H1 (cell line): ENCODE measurements at regions not wholly inside any gene's neighbourhood (a gene's known extent, or its start where the extent isn't known, plus 50 kb on each side); places are given as distances from the start of the nearest gene placed in this dataset.

Experiments
- CTCF ChIA-PET: fragments of 300-600 bp; sonication (Branson Sonifier 250); formaldehyde crosslinking; loops from one replicate; lab custom pipeline; 2021; ENCODE audit not compliant: partially characterized antibody; lab: Charles Lee
- POLR2A ChIA-PET: fragments of 300-600 bp; sonication (Branson Sonifier 250); formaldehyde crosslinking; loops from one replicate; lab custom pipeline; 2021; ENCODE audit warnings: inconsistent platforms; ENCODE audit not compliant: partially characterized antibody; lab: Charles Lee
- DNase-seq, 2 experiments: peaks; one replicate each; pipeline versions ENCODE4 v3.0.0 to v3.0.0-alpha.2; 2010 to 2022; ENCODE audit warnings: low spot score in 2 of 2, low read depth in 1 of 2, mixed read lengths in 1 of 2
- FAIRE-seq: peaks from 2 replicates; lab custom pipeline; 2011; peaks lifted over from hg19 to GRCh38; lab: Jason Lieb, UNC
- H2AFZ ChIP-seq: 2 replicates; pipeline ENCODE4 v1.8.1; 2012; ENCODE audit warnings: low read length, inconsistent platforms
- H2AK5ac ChIP-seq: 2 replicates; pipeline ENCODE4 v1.6.1; 2013; ENCODE audit warnings: low read depth, low read length
- H2BK120ac ChIP-seq: replicated peaks from 2 replicates; pipeline ENCODE3; 2013; ENCODE audit warnings: low read depth, low read length, inconsistent platforms
- H2BK12ac ChIP-seq: 2 replicates; pipeline ENCODE4 v1.6.1; 2013; ENCODE audit warnings: low read depth, low read length
- H2BK15ac ChIP-seq: 2 replicates; pipeline ENCODE4 v1.6.1; 2013; ENCODE audit warnings: low read length
- H2BK20ac ChIP-seq: 2 replicates; pipeline ENCODE4 v1.6.1; 2013; ENCODE audit warnings: low read length
- H2BK5ac ChIP-seq: 2 replicates; pipeline ENCODE4 v1.6.1; 2013; ENCODE audit warnings: low read depth, low read length
- H3K14ac ChIP-seq: 2 replicates; pipeline ENCODE4 v1.6.1; 2013; ENCODE audit warnings: inconsistent platforms; ENCODE audit not compliant: insufficient read length
- H3K18ac ChIP-seq: 2 replicates; pipeline ENCODE4 v1.6.1; 2013; ENCODE audit warnings: low read length; ENCODE audit errors: extremely low read depth
- H3K23ac ChIP-seq: 2 replicates; pipeline ENCODE4 v1.6.1; 2013; ENCODE audit warnings: inconsistent platforms; ENCODE audit not compliant: insufficient read length
- H3K23me2 ChIP-seq: 2 replicates; pipeline ENCODE4 v1.6.1; 2013; ENCODE audit warnings: low read depth, low read length
- H3K27ac ChIP-seq: 2 replicates; pipeline ENCODE4 v1.6.1; 2011; ENCODE audit warnings: low read depth, low read length, inconsistent platforms
- H3K27me3 ChIP-seq, 4 experiments: replicated peaks in 1 of 4; 1 replicate in 1 of 4; 2 replicates in 3 of 4; pipeline versions ENCODE4 v1.6.1 to v1.8.1; 2011 to 2013; ENCODE audit warnings: low read length in 3 of 4, mild to moderate bottlenecking in 3 of 4, inconsistent platforms in 2 of 4, mixed read lengths in 2 of 4, moderate library complexity in 1 of 4; ENCODE audit not compliant: control insufficient read depth in 3 of 4, insufficient read depth in 3 of 4; ENCODE audit errors: extremely low read depth in 1 of 4
- H3K36me3 ChIP-seq, 4 experiments: 2 replicates each; pipeline versions ENCODE4 v1.6.1 to v1.8.1; 2011 to 2013; ENCODE audit warnings: mild to moderate bottlenecking in 4 of 4, low read length in 3 of 4, moderate library complexity in 2 of 4, control low read depth in 1 of 4, inconsistent platforms in 1 of 4; ENCODE audit not compliant: insufficient read depth in 4 of 4, control insufficient read depth in 2 of 4
- H3K4ac ChIP-seq: replicated peaks from 2 replicates; pipeline ENCODE3; 2013; ENCODE audit warnings: low read length, low read depth, mixed read lengths, inconsistent platforms; ENCODE audit not compliant: insufficient read length
- H3K4me1 ChIP-seq, 4 experiments: replicated peaks in 1 of 4; 1 replicate in 1 of 4; 2 replicates in 3 of 4; pipeline versions ENCODE4 v1.6.1 to v1.8.1; 2011 to 2013; ENCODE audit warnings: low read length in 3 of 4, inconsistent platforms in 2 of 4, mixed read lengths in 1 of 4; ENCODE audit not compliant: insufficient read depth in 4 of 4, control insufficient read depth in 3 of 4
- H3K4me2 ChIP-seq, 2 experiments: 2 replicates each; pipeline versions ENCODE4 v1.6.1 to v1.8.1; 2011 to 2013; ENCODE audit warnings: low read depth in 2 of 2, low read length in 2 of 2, control low read depth in 1 of 2, inconsistent platforms in 1 of 2, mild to moderate bottlenecking in 1 of 2; ENCODE audit not compliant: insufficient read depth in 1 of 2
- H3K4me3 ChIP-seq, 4 experiments: fragments of 200-600, 300-600 bp in 1 of 4; sonication (generic), shearing (Covaris generic), sonication (Bioruptor Twin) in 1 of 4; 2 replicates each; pipeline versions ENCODE4 v1.5.1 to v1.8.1; 2011 to 2016; ENCODE audit warnings: low read length in 4 of 4, low read depth in 3 of 4, control low read depth in 2 of 4, inconsistent platforms in 2 of 4, mild to moderate bottlenecking in 2 of 4, mixed read lengths in 1 of 4, moderate library complexity in 1 of 4; ENCODE audit not compliant: insufficient read depth in 2 of 4; ENCODE audit errors: extremely low read depth in 1 of 4
- H3K56ac ChIP-seq: replicated peaks from 2 replicates; pipeline ENCODE3; 2013; ENCODE audit warnings: low read depth, mild to moderate bottlenecking, mixed read lengths, low read length, inconsistent platforms; ENCODE audit not compliant: insufficient read length
- H3K79me1 ChIP-seq: 2 replicates; pipeline ENCODE4 v1.6.1; 2013; ENCODE audit warnings: low read depth, low read length, control low read depth
- H3K79me2 ChIP-seq, 2 experiments: 2 replicates each; pipeline versions ENCODE4 v1.6.1 to v1.8.1; 2012 to 2013; ENCODE audit warnings: low read length in 2 of 2, mild to moderate bottlenecking in 2 of 2, inconsistent platforms in 1 of 2; ENCODE audit not compliant: insufficient read depth in 2 of 2, control insufficient read depth in 1 of 2
- H3K9ac ChIP-seq, 4 experiments: replicated peaks in 1 of 4; 1 replicate in 1 of 4; 2 replicates in 3 of 4; pipeline versions ENCODE4 v1.6.1 to v1.8.1; 2011 to 2013; ENCODE audit warnings: low read depth in 3 of 4, low read length in 3 of 4, control low read depth in 2 of 4, mild to moderate bottlenecking in 2 of 4, moderate library complexity in 2 of 4, inconsistent platforms in 1 of 4; ENCODE audit errors: extremely low read depth in 1 of 4
- H3K9me3 ChIP-seq, 2 experiments: 2 replicates each; pipeline versions ENCODE4 v1.6.1 to v1.8.1; 2012 to 2013; ENCODE audit warnings: mild to moderate bottlenecking in 2 of 2, moderate library complexity in 2 of 2, control low read depth in 1 of 2, inconsistent platforms in 1 of 2, low read depth in 1 of 2, low read length in 1 of 2, mixed read lengths in 1 of 2; ENCODE audit not compliant: insufficient read depth in 2 of 2
- H4K20me1 ChIP-seq, 2 experiments: replicated peaks in 1 of 2; 2 replicates each; pipeline versions ENCODE3 to v1.8.1; 2011 to 2013; ENCODE audit warnings: inconsistent platforms in 2 of 2, low read length in 2 of 2, mild to moderate bottlenecking in 1 of 2; ENCODE audit not compliant: insufficient read depth in 2 of 2, control insufficient read depth in 1 of 2
- H4K5ac ChIP-seq: 2 replicates; pipeline ENCODE4 v1.6.1; 2013; ENCODE audit warnings: low read length, low read depth, mixed read lengths, inconsistent platforms; ENCODE audit not compliant: insufficient read length
- H4K8ac ChIP-seq: 2 replicates; pipeline ENCODE4 v1.8.0; 2013; ENCODE audit warnings: mild to moderate bottlenecking, moderate library complexity, low read length, inconsistent platforms; ENCODE audit not compliant: insufficient read depth; ENCODE audit errors: extremely low read depth
- H4K91ac ChIP-seq: replicated peaks from 2 replicates; pipeline ENCODE3; 2013; ENCODE audit warnings: low read length, mixed read lengths, inconsistent platforms; ENCODE audit not compliant: insufficient read length
- CEBPB ChIP-seq: IDR thresholded peaks from 2 replicates; pipeline ENCODE4 v1.6.1; 2012; ENCODE audit warnings: low read depth, low read length
- CREB1 ChIP-seq: IDR thresholded peaks from 2 replicates; pipeline ENCODE4 v1.6.1; 2012; ENCODE audit warnings: inconsistent platforms
- EZH2 ChIP-seq: fragments of 200-600 bp; sonication (generic); IDR thresholded peaks from 2 replicates; pipeline ENCODE4 v1.7.1; 2012; ENCODE audit warnings: low read depth, mild to moderate bottlenecking, moderate library complexity, low read length, inconsistent platforms; ENCODE audit not compliant: severe bottlenecking
- RNF2 ChIP-seq: fragments of 200-900, 300-1000 bp; sonication (generic); IDR thresholded peaks from 2 replicates; pipeline ENCODE4 v1.7.1; 2016; ENCODE audit warnings: borderline replicate concordance, low read depth, mild to moderate bottlenecking, antibody characterized with exemption, low read length; ENCODE audit not compliant: poor library complexity, severe bottlenecking; ENCODE audit errors: missing control alignments
- TEAD4 ChIP-seq: IDR thresholded peaks from 2 replicates; pipeline ENCODE4 v1.6.1; 2012; ENCODE audit warnings: low read depth, low read length, inconsistent platforms, mixed read lengths
- WGBS, 2 experiments: shearing (Covaris generic) in 1 of 2; methylation state at CpG; one replicate each; pipeline versions ENCODE4 v1.1.6 to v1.1.7; 2013 to 2015; ENCODE audit warnings: low lambda C conversion rate in 2 of 2, mixed read lengths in 2 of 2, inconsistent platforms in 1 of 2, low coverage in 1 of 2, missing lambda C conversion rate in 1 of 2; ENCODE audit not compliant: insufficient replicate concordance in 2 of 2, insufficient coverage in 1 of 2, insufficient read length in 1 of 2; ENCODE audit errors: extremely low coverage in 1 of 2, missing lambda C conversion rate in 1 of 2; 5-methylcytosine and 5-hydroxymethylcytosine counted together

GRCh38 chr21:38600106-38600505, 101.8 kb upstream of the ERG start:
- Histone ChIP-seq H3K9me3 (no peaks in the 10 kb centered on the region), H4K8ac (no peak overlapping the region), H3K36me3 (no peaks in the 10 kb centered on the region), H3K79me1 (no peaks in the 10 kb centered on the region), H3K14ac (no peak overlapping the region), H3K27ac (no peak overlapping the region), H3K18ac (no peak overlapping the region), H2BK120ac (no peak overlapping the region), H2AK5ac (no peak overlapping the region), H3K4me2 (no peak overlapping the region), H2BK5ac (no peak overlapping the region), H2BK15ac (no peak overlapping the region), H2BK20ac (no peak overlapping the region), H4K20me1 (no peaks in the 10 kb centered on the region), H3K27me3 (no peaks in the 10 kb centered on the region; a peak in 1 of 7 replicates), H3K4me1 (peaks cover 0 to 5% (median under 1%) of the 10 kb centered on the region in 4 experiments; a peak in 3 of 7 replicates), H4K91ac (no peak overlapping the region), H3K23ac (no peak overlapping the region), H2BK12ac (no peak overlapping the region), H3K4me3 (no peak overlapping the region), H2AFZ (no peak overlapping the region), H3K4ac (no peak overlapping the region), H3K79me2 (no peaks in the 10 kb centered on the region; a peak in 1 of 4 replicates), H3K9ac (no peak overlapping the region), H3K56ac (no peak overlapping the region), H4K5ac (no peak overlapping the region), H3K23me2 (no peaks in the 10 kb centered on the region)
- 95% methylated on average over 7 of the region's 7 CpGs; no CpG with 5 or more reads in 1 of the 2 experiments for WGBS, 2 experiments
- TF ChIP-seq CEBPB: no peak
- TF ChIP-seq RNF2: no peak
- TF ChIP-seq CREB1: no peak
- TF ChIP-seq TEAD4: no peak
- TF ChIP-seq EZH2: no peak
- ChIA-PET CTCF (interaction anchor here (0.6 to 0.8 kb wide), 2 partner anchors 12 to 536 kb away, joined by 3 read pairs; no protein-coding TSS in a partner anchor), POLR2A (no interaction called here)
- FAIRE-seq: no peak
- DNase-seq: no peak
